Kidney (tissue), 13 donors: ENCODE measurements at regions not wholly inside any gene's neighbourhood (a gene's known extent, or its start where the extent isn't known, plus 50 kb on each side); places are given as distances from the start of the nearest gene placed in this dataset.

Experiments
- DNase-seq, 5 donors: peaks; one replicate each; pipeline ENCODE4 v3.0.0-alpha.2; 2013 to 2020
- FAIRE-seq: peaks from 2 replicates; lab custom pipeline; 2012; peaks lifted over from hg19 to GRCh38; lab: Jason Lieb, UNC
- H3K27ac ChIP-seq, 2 donors: one replicate each; pipeline ENCODE4 v1.7.0; 2013; ENCODE audit warnings: low read depth in 2 of 2, low read length in 2 of 2, inconsistent platforms in 1 of 2
- H3K27me3 ChIP-seq: one replicate; pipeline ENCODE4 v1.7.1; 2013; ENCODE audit warnings: low read length, inconsistent platforms; ENCODE audit not compliant: control insufficient read depth, insufficient read depth
- H3K36me3 ChIP-seq, 3 donors: one replicate each; pipeline versions ENCODE4 v1.7.0 to v1.7.1; 2013; ENCODE audit warnings: low read length in 3 of 3, control low read depth in 1 of 3, inconsistent platforms in 1 of 3; ENCODE audit not compliant: insufficient read depth in 3 of 3, control insufficient read depth in 2 of 3
- H3K4me1 ChIP-seq, 3 donors: one replicate each; pipeline versions ENCODE4 v1.7.0 to v1.7.1; 2013; ENCODE audit warnings: low read length in 3 of 3, inconsistent platforms in 1 of 3, low read depth in 1 of 3; ENCODE audit not compliant: control insufficient read depth in 2 of 3, insufficient read depth in 2 of 3
- H3K4me3 ChIP-seq, 3 donors: one replicate each; pipeline versions ENCODE4 v1.7.0 to v1.8.1; 2013; ENCODE audit warnings: low read length in 3 of 3, control low read depth in 1 of 3, inconsistent platforms in 1 of 3
- H3K9ac ChIP-seq, 3 donors: one replicate each; pipeline versions ENCODE4 v1.7.0 to v1.7.1; 2013; ENCODE audit warnings: low read length in 3 of 3, control low read depth in 1 of 3, inconsistent platforms in 1 of 3
- H3K9me3 ChIP-seq, 3 donors: one replicate each; pipeline versions ENCODE4 v1.7.0 to v1.7.1; 2013; ENCODE audit warnings: low read length in 3 of 3, control low read depth in 1 of 3, inconsistent platforms in 1 of 3; ENCODE audit not compliant: control insufficient read depth in 2 of 3, insufficient read depth in 1 of 3
- CTCF ChIP-seq: IDR thresholded peaks from 3 replicates; pipeline ENCODE4 v1.5.1; 2012; ENCODE audit warnings: mild to moderate bottlenecking, moderate library complexity, borderline replicate concordance; ENCODE audit not compliant: insufficient read depth; ENCODE audit errors: extremely low read depth
- intact Hi-C: fragments of 100-400 bp; cut with DNase I; formaldehyde crosslinking; loops from one replicate; pipeline ENCODE4 v1.11.1; 2022
- donor health status: control.
- donor health status: control.
- donor health status: control.
- donor health status: control.
- donor health status: control.
- donor health status: DM: yes; HTN: yes; CAD: no.
- donor health status: Normal renal cell carcinoma (clear cell type).

GRCh38 chr1:222865718-222866117, 50.9 kb downstream of the DISP1 start:
- no peak for TF ChIP-seq CTCF
- H3K27ac ChIP-seq = no peak overlapping the region
- no peak overlapping the region for H3K4me3 ChIP-seq
- intact Hi-C loops = no loop called here
- DNase-seq (no peak), FAIRE-seq (no peak)
- no peak overlapping the region for H3K9ac ChIP-seq
- no peaks in the 10 kb centered on the region for H3K27me3 ChIP-seq
- no peaks in the 10 kb centered on the region for H3K36me3 ChIP-seq
- no peaks in the 10 kb centered on the region for H3K9me3 ChIP-seq
- no peaks in the 10 kb centered on the region for H3K4me1 ChIP-seq

DNA sequence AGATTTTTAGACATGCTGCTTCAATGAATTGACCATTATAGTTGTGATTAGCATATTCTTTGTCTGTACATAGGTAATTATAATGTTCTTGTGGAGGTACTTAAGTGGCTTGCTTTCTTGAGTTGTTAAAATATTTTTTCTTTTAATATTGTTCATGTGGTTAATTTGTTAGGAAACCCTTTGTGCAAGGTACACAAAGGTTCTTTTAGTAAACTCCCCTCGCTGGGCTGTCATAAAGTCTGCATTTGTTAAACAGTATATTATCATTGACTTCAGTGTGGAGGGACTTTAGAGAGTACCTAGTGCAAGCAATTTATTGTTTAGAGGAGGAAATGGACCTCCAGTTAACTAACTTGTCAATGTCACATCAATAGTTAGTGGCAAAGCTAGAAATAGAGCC, 52.5 kb downstream of the DISP1 start:
- Histone ChIP-seq H3K36me3 (no peaks in the 10 kb centered on the region), H3K4me3 (no peak overlapping the region), H3K9ac (no peak overlapping the region), H3K27ac (no peak overlapping the region), H3K9me3 (no peaks in the 10 kb centered on the region), H3K27me3 (no peaks in the 10 kb centered on the region), H3K4me1 (no peaks in the 10 kb centered on the region)
- TF ChIP-seq CTCF = no peak
- intact Hi-C loops = no loop called here
- DNase-seq = no peak
- FAIRE-seq = no peak

- intact Hi-C loops = no loop called here
- Histone ChIP-seq H3K36me3 (no peaks in the 10 kb centered on the region), H3K4me3 (no peak overlapping the region), H3K9ac (no peak overlapping the region), H3K27me3 (no peaks in the 10 kb centered on the region), H3K9me3 (no peaks in the 10 kb centered on the region), H3K27ac (no peak overlapping the region), H3K4me1 (no peaks in the 10 kb centered on the region)
- FAIRE-seq = no peak
- DNase-seq = no peak
- no peak for TF ChIP-seq CTCF
These were observed 61.3 kb downstream of the DISP1 start for GRCh38 chr1:222876182-222876581.

- Histone ChIP-seq H3K36me3 (no peaks in the 10 kb centered on the region), H3K9me3 (no peaks in the 10 kb centered on the region), H3K9ac (no peak overlapping the region), H3K27ac (no peak overlapping the region), H3K4me3 (no peak overlapping the region), H3K4me1 (no peaks in the 10 kb centered on the region), H3K27me3 (no peaks in the 10 kb centered on the region)
- DNase-seq (no peak), FAIRE-seq (no peak)
- TF ChIP-seq CTCF = no peak
- intact Hi-C loops = no loop called here
These were observed 63.0 kb downstream of the DISP1 start for GRCh38 chr1:222877854-222878253.
